DOHH2 (cell line): ENCODE measurements at regions not wholly inside any gene's neighbourhood (a gene's known extent, or its start where the extent isn't known, plus 50 kb on each side); places are given as distances from the start of the nearest gene placed in this dataset.

Experiments
- EZH2phosphoT487 ChIP-seq: fragments of 200-600 bp; sonication (generic); IDR thresholded peaks from 2 replicates; pipeline ENCODE4 v1.6.1; 2017; ENCODE audit warnings: borderline replicate concordance, mild to moderate bottlenecking, antibody characterized with exemption, low read length, moderate library complexity, mixed read lengths
- TF ChIP-seq, protein P1 (sequence below): fragments of 200-600 bp; sonication (generic); IDR thresholded peaks from one replicate; pipeline ENCODE4 v1.5.1; 2014; ENCODE audit warnings: antibody characterized with exemption, mild to moderate bottlenecking, low read depth, low read length; ENCODE audit not compliant: poor library complexity, severe bottlenecking

DNA sequence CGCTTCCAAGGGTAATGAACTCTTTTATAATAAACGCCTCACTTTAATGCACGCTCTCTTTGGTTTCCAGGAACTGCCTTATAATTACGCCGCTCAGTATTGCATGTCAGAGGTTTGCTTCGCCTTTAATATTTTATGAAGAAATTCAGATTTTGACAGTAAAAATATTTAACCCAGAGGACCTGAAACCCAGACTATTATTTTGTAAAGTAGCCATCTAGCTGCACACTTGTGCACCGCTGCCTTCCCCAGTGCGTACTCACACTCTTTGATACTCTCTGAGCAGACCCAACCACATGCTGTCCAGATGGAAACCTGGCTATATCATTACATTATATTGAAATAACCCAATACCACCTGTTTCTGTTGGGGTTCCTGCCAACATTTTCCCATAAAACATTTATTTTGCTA lies 270.1 kb downstream of the C1D start:
- TF ChIP-seq, protein P1, sequence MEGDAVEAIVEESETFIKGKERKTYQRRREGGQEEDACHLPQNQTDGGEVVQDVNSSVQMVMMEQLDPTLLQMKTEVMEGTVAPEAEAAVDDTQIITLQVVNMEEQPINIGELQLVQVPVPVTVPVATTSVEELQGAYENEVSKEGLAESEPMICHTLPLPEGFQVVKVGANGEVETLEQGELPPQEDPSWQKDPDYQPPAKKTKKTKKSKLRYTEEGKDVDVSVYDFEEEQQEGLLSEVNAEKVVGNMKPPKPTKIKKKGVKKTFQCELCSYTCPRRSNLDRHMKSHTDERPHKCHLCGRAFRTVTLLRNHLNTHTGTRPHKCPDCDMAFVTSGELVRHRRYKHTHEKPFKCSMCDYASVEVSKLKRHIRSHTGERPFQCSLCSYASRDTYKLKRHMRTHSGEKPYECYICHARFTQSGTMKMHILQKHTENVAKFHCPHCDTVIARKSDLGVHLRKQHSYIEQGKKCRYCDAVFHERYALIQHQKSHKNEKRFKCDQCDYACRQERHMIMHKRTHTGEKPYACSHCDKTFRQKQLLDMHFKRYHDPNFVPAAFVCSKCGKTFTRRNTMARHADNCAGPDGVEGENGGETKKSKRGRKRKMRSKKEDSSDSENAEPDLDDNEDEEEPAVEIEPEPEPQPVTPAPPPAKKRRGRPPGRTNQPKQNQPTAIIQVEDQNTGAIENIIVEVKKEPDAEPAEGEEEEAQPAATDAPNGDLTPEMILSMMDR = no peak
- no peak for TF ChIP-seq EZH2phosphoT487
